CD8-positive, alpha-beta memory T cell (primary cell): ENCODE measurements at regions not wholly inside any gene's neighbourhood (a gene's known extent, or its start where the extent isn't known, plus 50 kb on each side); places are given as distances from the start of the nearest gene placed in this dataset.
A peak's percentile ranks its signal among the peaks of the same experiment; 100 is the strongest.

Experiments used
- CTCF ChIA-PET: fragments of 350-600 bp; sonication (Branson Sonifier 250); formaldehyde crosslinking; loops from one replicate; lab custom pipeline; 2021; ENCODE audit warnings: antibody characterized with exemption; lab: Charles Lee
- POLR2A ChIA-PET: fragments of 350-600 bp; sonication (Branson Sonifier 250); formaldehyde crosslinking; loops from one replicate; lab custom pipeline; 2021; ENCODE audit warnings: antibody characterized with exemption; lab: Charles Lee
- DNase-seq, 5 donors: peaks; one replicate each; pipeline versions ENCODE4 v3.0.0 to v3.0.0-alpha.2; 2020 to 2022; ENCODE audit warnings: mixed read lengths in 1 of 5
- H3K27ac ChIP-seq: one replicate; pipeline ENCODE4 v1.7.0; 2013; ENCODE audit warnings: low read depth, mild to moderate bottlenecking, low read length, moderate library complexity
- H3K27me3 ChIP-seq: 2 replicates; pipeline ENCODE4 v1.7.0; 2013; ENCODE audit warnings: low read length, mild to moderate bottlenecking; ENCODE audit not compliant: insufficient read depth, poor library complexity, severe bottlenecking
- H3K36me3 ChIP-seq: 2 replicates; pipeline ENCODE4 v1.7.0; 2013; ENCODE audit warnings: mild to moderate bottlenecking, low read length, moderate library complexity; ENCODE audit not compliant: insufficient read depth
- H3K4me1 ChIP-seq: 2 replicates; pipeline ENCODE4 v1.7.0; 2013; ENCODE audit warnings: mild to moderate bottlenecking, low read length, moderate library complexity; ENCODE audit not compliant: insufficient read depth
- H3K4me3 ChIP-seq: 2 replicates; pipeline ENCODE4 v1.7.0; 2013; ENCODE audit warnings: mild to moderate bottlenecking, low read length
- H3K9me3 ChIP-seq: 2 replicates; pipeline ENCODE4 v1.7.0; 2013; ENCODE audit warnings: mild to moderate bottlenecking, low read length
- H3K27ac Mint-ChIP-seq, 8 donors: one replicate each; pipeline ENCODE4 v1.8.0; 2020 to 2021; ENCODE audit warnings: mixed read lengths in 8 of 8, mild to moderate bottlenecking in 6 of 8, inconsistent platforms in 3 of 8, moderate library complexity in 3 of 8
- H3K27me3 Mint-ChIP-seq, 2 donors: one replicate each; pipeline ENCODE4 v1.8.0; 2020 to 2021; ENCODE audit warnings: mixed read lengths in 2 of 2, mild to moderate bottlenecking in 1 of 2, moderate library complexity in 1 of 2
- H3K36me3 Mint-ChIP-seq, 3 donors: one replicate each; pipeline ENCODE4 v1.8.0; 2020 to 2021; ENCODE audit warnings: mixed read lengths in 3 of 3, inconsistent platforms in 1 of 3, mild to moderate bottlenecking in 1 of 3
- H3K4me1 Mint-ChIP-seq, 3 donors: one replicate each; pipeline ENCODE4 v1.8.0; 2020 to 2021; ENCODE audit warnings: mixed read lengths in 3 of 3, inconsistent platforms in 1 of 3, mild to moderate bottlenecking in 1 of 3
- H3K4me3 Mint-ChIP-seq, 7 donors: one replicate each; pipeline ENCODE4 v1.8.0; 2020 to 2021; ENCODE audit warnings: mixed read lengths in 7 of 7, mild to moderate bottlenecking in 6 of 7, moderate library complexity in 4 of 7, inconsistent platforms in 2 of 7
- H3K9me3 Mint-ChIP-seq, 5 donors: one replicate each; pipeline ENCODE4 v1.8.0; 2020 to 2022; ENCODE audit warnings: mixed read lengths in 5 of 5, mild to moderate bottlenecking in 3 of 5, moderate library complexity in 2 of 5, inconsistent platforms in 1 of 5

DNA sequence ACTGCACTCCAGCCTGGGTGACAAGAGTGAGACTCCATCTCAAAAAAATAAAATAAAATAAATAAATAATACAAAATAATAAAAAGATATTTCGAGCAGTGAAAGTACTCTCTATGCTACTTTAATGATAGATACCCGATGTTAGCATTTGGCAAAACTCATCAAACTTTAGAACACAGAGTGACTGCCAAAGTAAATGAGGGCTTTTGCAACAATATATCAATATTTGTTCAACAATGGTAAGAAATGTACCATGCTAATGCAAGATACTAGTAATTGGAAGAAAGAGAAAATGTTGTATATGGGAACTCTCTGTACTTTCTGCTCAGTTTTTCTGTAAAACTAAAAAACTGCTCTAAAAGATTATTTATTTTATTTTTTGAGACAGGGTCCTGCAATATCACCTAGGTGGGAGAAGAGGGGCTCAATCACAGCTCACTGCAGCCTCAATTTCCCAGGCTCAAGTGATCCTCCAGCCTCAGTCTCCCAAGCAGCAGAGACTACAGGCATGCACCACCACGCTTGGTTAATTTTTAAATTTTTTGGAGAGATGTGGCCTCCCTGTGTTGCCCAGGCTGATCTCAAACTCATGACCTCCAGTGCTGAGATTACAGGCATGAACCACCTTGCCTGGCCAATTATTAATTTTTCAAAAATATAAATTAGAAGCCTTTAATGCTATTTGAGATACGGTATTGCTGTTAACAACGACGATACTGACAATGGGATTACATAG is 650.5 kb upstream of the NR2F2 start:
- H3K4me1 Mint-ChIP-seq, result no peaks in the 10 kb centered on the region
- no peak overlapping the region for H3K27ac ChIP-seq
- H3K4me3 ChIP-seq, result no peak overlapping the region
- H3K36me3 Mint-ChIP-seq, result peaks cover 0 to 10% (median 0%) of the 10 kb centered on the region in 3 donors
- CTCF ChIA-PET, result no interaction called here
- H3K27ac Mint-ChIP-seq, result no peak overlapping the region
- H3K36me3 ChIP-seq, result no peaks in the 10 kb centered on the region
- H3K27me3 Mint-ChIP-seq, result peaks cover 0 to 17% of the 10 kb centered on the region in 2 donors
- POLR2A ChIA-PET, result no interaction called here
- DNase-seq, result no peak
- H3K4me3 Mint-ChIP-seq, result no peak overlapping the region
- no peaks in the 10 kb centered on the region for H3K27me3 ChIP-seq
- no peaks in the 10 kb centered on the region for H3K9me3 ChIP-seq
- H3K4me1 ChIP-seq, result no peaks in the 10 kb centered on the region
- peaks cover 0 to 7% (median 0%) of the 10 kb centered on the region in 5 donors for H3K9me3 Mint-ChIP-seq

GRCh38 chr15:95680728-95681127 is 649.8 kb upstream of the NR2F2 start:
- H3K4me3 ChIP-seq, result no peak overlapping the region
- H3K4me1 Mint-ChIP-seq, result no peaks in the 10 kb centered on the region
- H3K4me3 Mint-ChIP-seq, result no peak overlapping the region
- H3K27me3 Mint-ChIP-seq, result peaks cover 0 to 13% of the 10 kb centered on the region in 2 donors
- H3K27ac Mint-ChIP-seq, result no peak overlapping the region
- ChIA-PET POLR2A (no interaction called here), CTCF (no interaction called here)
- peaks cover 0 to 6% (median 0%) of the 10 kb centered on the region in 3 donors for H3K36me3 Mint-ChIP-seq
- no peak overlapping the region for H3K27ac ChIP-seq
- no peaks in the 10 kb centered on the region for H3K27me3 ChIP-seq
- no peaks in the 10 kb centered on the region for H3K4me1 ChIP-seq
- no peaks in the 10 kb centered on the region for H3K36me3 ChIP-seq
- no peaks in the 10 kb centered on the region for H3K9me3 ChIP-seq
- peaks cover 0 to 3% (median 0%) of the 10 kb centered on the region in 5 donors for H3K9me3 Mint-ChIP-seq
- no peak for DNase-seq

DNA sequence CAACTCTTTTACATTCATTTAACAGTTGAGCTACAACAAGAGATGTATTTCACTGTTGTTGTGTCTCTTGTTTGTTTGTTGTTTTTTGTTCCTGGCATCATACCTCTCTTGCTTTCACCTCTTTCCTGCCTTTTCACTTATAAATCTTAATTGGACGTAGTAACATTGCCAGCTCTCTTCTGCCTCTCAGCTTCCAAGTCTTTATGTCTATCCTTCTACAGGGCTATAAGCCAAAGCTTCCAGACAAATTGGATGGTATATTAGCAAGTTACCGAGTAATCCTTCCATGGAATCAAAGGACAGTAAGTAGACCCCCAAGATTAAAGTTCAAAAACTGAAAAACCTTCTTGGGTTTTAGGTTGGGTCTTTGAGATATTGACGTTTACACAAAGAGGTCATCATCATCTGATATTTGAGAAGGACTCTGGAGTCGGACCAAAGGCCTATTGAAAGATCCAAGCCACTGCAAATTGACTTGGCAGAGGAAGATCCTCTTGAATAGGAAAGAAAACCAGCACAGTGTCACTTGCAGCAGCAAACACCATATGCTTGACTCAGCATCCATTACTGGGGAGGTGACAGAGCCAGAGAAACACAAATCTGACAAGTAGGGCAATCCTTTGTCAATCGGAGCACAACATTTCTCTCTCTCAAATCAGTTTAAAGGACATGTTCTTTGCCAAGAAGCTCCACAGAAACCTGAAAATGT is 648.5 kb upstream of the NR2F2 start:
- Mint-ChIP-seq H3K27me3 (peaks cover 0 to 9% of the 10 kb centered on the region in 2 donors), H3K4me1 (no peaks in the 10 kb centered on the region), H3K9me3 (no peaks in the 10 kb centered on the region), H3K4me3 (no peak overlapping the region), H3K27ac (no peak overlapping the region), H3K36me3 (peaks cover 0 to 2% (median 0%) of the 10 kb centered on the region in 3 donors)
- ChIA-PET POLR2A (no interaction called here), CTCF (no interaction called here)
- Histone ChIP-seq H3K36me3 (no peaks in the 10 kb centered on the region), H3K9me3 (no peaks in the 10 kb centered on the region), H3K4me1 (no peaks in the 10 kb centered on the region), H3K4me3 (no peak overlapping the region), H3K27ac (no peak overlapping the region), H3K27me3 (no peaks in the 10 kb centered on the region)
- DNase-seq, result no peak

- Histone ChIP-seq H3K27ac (peak overlapping the region; percentile 14), H3K9me3 (no peaks in the 10 kb centered on the region), H3K36me3 (no peaks in the 10 kb centered on the region), H3K4me1 (no peaks in the 10 kb centered on the region), H3K4me3 (no peak overlapping the region), H3K27me3 (no peaks in the 10 kb centered on the region)
- ChIA-PET POLR2A (no interaction called here), CTCF (no interaction called here)
- DNase-seq, result no peak
- no peaks in the 10 kb centered on the region for H3K9me3 Mint-ChIP-seq
- H3K4me3 Mint-ChIP-seq, result no peak overlapping the region
- no peaks in the 10 kb centered on the region for H3K4me1 Mint-ChIP-seq
- H3K27ac Mint-ChIP-seq, result no peak overlapping the region
- H3K27me3 Mint-ChIP-seq, result no peaks in the 10 kb centered on the region
- H3K36me3 Mint-ChIP-seq, result no peaks in the 10 kb centered on the region
Observed at GRCh38 chr15:95684126-95684525, 646.4 kb upstream of the NR2F2 start.

- no peaks in the 10 kb centered on the region for H3K9me3 ChIP-seq
- H3K27me3 ChIP-seq, result no peaks in the 10 kb centered on the region
- no peaks in the 10 kb centered on the region for H3K4me1 ChIP-seq
- no peaks in the 10 kb centered on the region for H3K36me3 ChIP-seq
- Mint-ChIP-seq H3K27me3 (no peaks in the 10 kb centered on the region), H3K27ac (no peak overlapping the region), H3K36me3 (no peaks in the 10 kb centered on the region), H3K9me3 (no peaks in the 10 kb centered on the region), H3K4me1 (no peaks in the 10 kb centered on the region), H3K4me3 (no peak overlapping the region)
- no peak for DNase-seq
- ChIA-PET POLR2A (no interaction called here), CTCF (no interaction called here)
- no peak overlapping the region for H3K4me3 ChIP-seq
- H3K27ac ChIP-seq, result peak overlapping the region; percentile 29
Observed at GRCh38 chr15:95684693-95685115, 645.8 kb upstream of the NR2F2 start.

DNA sequence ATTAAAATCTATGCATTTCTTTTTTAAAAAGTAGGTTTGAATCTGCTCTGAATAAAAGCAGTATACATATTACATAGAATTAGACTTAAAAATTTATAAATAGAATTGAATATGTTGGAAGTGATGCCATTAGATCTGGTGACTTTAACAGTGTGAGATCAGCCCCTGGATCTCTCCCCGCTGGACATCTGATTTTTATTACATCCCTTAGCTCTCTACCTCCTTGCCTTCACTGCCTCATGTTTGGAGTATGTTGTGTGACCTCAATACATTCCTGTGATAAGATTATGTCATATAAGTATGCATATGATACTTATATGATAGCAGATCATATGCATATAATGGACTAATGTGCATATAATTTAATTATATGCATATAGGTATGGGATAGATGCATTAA is 643.4 kb upstream of the NR2F2 start:
- Mint-ChIP-seq H3K4me3 (no peak overlapping the region), H3K36me3 (no peaks in the 10 kb centered on the region), H3K4me1 (no peaks in the 10 kb centered on the region), H3K27me3 (no peaks in the 10 kb centered on the region), H3K27ac (no peak overlapping the region), H3K9me3 (no peaks in the 10 kb centered on the region)
- ChIA-PET POLR2A (no interaction called here), CTCF (interaction anchor here (0.9 kb wide), 1 partner anchor 238 kb away, joined by 3 read pairs; no protein-coding TSS in a partner anchor)
- Histone ChIP-seq H3K4me3 (no peak overlapping the region), H3K9me3 (no peaks in the 10 kb centered on the region), H3K36me3 (no peaks in the 10 kb centered on the region), H3K27ac (no peak overlapping the region), H3K27me3 (no peaks in the 10 kb centered on the region), H3K4me1 (no peaks in the 10 kb centered on the region)
- no peak for DNase-seq

DNA sequence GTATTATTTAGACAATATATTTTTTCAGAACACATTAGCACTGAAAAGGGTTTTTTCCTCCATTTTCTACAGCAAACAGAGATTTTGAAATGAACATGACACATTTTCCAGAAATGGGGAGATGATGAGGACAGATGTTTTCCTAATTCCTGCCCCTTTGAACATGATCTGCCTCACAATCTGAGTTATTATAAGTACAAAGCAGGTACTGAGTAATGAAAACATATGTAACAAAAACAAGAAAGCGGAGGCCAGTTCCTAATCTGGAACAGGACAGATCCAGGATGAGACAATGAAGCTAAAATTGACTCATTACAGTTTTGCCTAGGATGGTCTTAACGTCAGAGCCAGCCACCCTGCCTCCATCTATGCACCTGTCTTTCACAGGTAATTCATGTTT is 642.8 kb upstream of the NR2F2 start:
- no peak overlapping the region for H3K4me3 ChIP-seq
- H3K27me3 ChIP-seq, result no peaks in the 10 kb centered on the region
- Mint-ChIP-seq H3K27ac (no peak overlapping the region), H3K4me3 (no peak overlapping the region), H3K4me1 (no peaks in the 10 kb centered on the region), H3K36me3 (no peaks in the 10 kb centered on the region), H3K9me3 (peaks cover 0 to 4% (median 0%) of the 10 kb centered on the region in 5 donors), H3K27me3 (no peaks in the 10 kb centered on the region)
- no peak for DNase-seq
- POLR2A ChIA-PET, result no interaction called here
- no peaks in the 10 kb centered on the region for H3K36me3 ChIP-seq
- no peak overlapping the region for H3K27ac ChIP-seq
- CTCF ChIA-PET, result no interaction called here
- no peaks in the 10 kb centered on the region for H3K9me3 ChIP-seq
- H3K4me1 ChIP-seq, result no peaks in the 10 kb centered on the region

GRCh38 chr15:95690631-95691340 is 639.7 kb upstream of the NR2F2 start:
- no peaks in the 10 kb centered on the region for H3K4me1 ChIP-seq
- CTCF ChIA-PET, result no interaction called here
- DNase-seq, result no peak
- Mint-ChIP-seq H3K27ac (peak overlapping the region in 1 of 8 donors; percentile 48), H3K27me3 (no peaks in the 10 kb centered on the region), H3K4me1 (no peaks in the 10 kb centered on the region), H3K4me3 (no peak overlapping the region), H3K9me3 (peaks cover 13 to 28% (median 25%) of the 10 kb centered on the region in 5 donors), H3K36me3 (peaks cover 0 to 15% (median 0%) of the 10 kb centered on the region in 3 donors)
- H3K4me3 ChIP-seq, result no peak overlapping the region
- H3K27ac ChIP-seq, result no peak overlapping the region
- POLR2A ChIA-PET, result no interaction called here
- H3K27me3 ChIP-seq, result no peaks in the 10 kb centered on the region
- H3K9me3 ChIP-seq, result peaks cover 8% of the 10 kb centered on the region
- no peaks in the 10 kb centered on the region for H3K36me3 ChIP-seq
